HCT116 (cell line): ENCODE measurements at regions not wholly inside any gene's neighbourhood (a gene's known extent, or its start where the extent isn't known, plus 50 kb on each side); places are given as distances from the start of the nearest gene placed in this dataset.

Experiments
- ATAC-seq: fragments of 200-7000 bp; cut with Tn5 transposase; 2 replicates; pipeline ENCODE4 v1.9.1; 2020; ENCODE audit warnings: mild to moderate bottlenecking, moderate library complexity
- BruUV-seq: library from RNA; stranded (reverse); fragments of 400-500 nt; replicated peaks from 2 replicates; lab custom pipeline; 2021; lab: Mats Ljungman, UMichigan
- CTCF ChIA-PET: fragments of 300-600 bp; sonication (Branson Sonifier 250); formaldehyde crosslinking; loops from one replicate; lab custom pipeline; 2021; ENCODE audit warnings: antibody characterized with exemption; lab: Charles Lee
- POLR2A ChIA-PET: fragments of 300-600, 350-600 bp; sonication (Branson Sonifier 250); formaldehyde crosslinking; loops from one replicate; lab custom pipeline; 2021; ENCODE audit warnings: antibody characterized with exemption; lab: Charles Lee
- RAD21 ChIA-PET, 2 experiments: fragments of 300-600 bp; sonication (Branson Sonifier 250); formaldehyde crosslinking; loops; one replicate each; lab custom pipeline; 2023; ENCODE audit warnings: low total read pairs in 2 of 2; ENCODE audit not compliant: uncharacterized antibody in 2 of 2, unreplicated experiment in 2 of 2, low non-redundant PET in 1 of 2; lab: Charles Lee
- DNase-seq: peaks from one replicate; pipeline ENCODE4 v3.0.0-alpha.2; 2010; ENCODE audit warnings: low read depth, low spot score
- H2AFZ ChIP-seq: fragments of 200-600 bp; shearing (Covaris generic), sonication (generic); 2 replicates; pipeline ENCODE4 v1.6.1; 2017; ENCODE audit warnings: low read depth, mixed run types, mixed read lengths, antibody characterized with exemption, low read length; ENCODE audit not compliant: poor library complexity, severe bottlenecking
- H3K27ac ChIP-seq: 2 replicates; pipeline ENCODE4 v1.5.1; 2012; ENCODE audit warnings: low read depth, low read length
- H3K27me3 ChIP-seq: fragments of 200-600 bp; sonication (generic); 2 replicates; pipeline ENCODE4 v1.6.1; 2016; ENCODE audit warnings: mixed run types, low read length, mixed read lengths; ENCODE audit not compliant: insufficient read depth
- H3K36me3 ChIP-seq, 2 experiments: fragments of 200-500 bp in 1 of 2; fragments of 200-600 bp in 1 of 2; sonication (Bioruptor generic) in 1 of 2; sonication (generic) in 1 of 2; 2 replicates each; pipeline versions ENCODE4 v1.5.1 to v1.6.1; 2014 to 2016; ENCODE audit warnings: low read length in 2 of 2, inconsistent platforms in 1 of 2, mixed read lengths in 1 of 2, mixed run types in 1 of 2; ENCODE audit not compliant: insufficient read depth in 2 of 2, control insufficient read depth in 1 of 2
- H3K4me1 ChIP-seq, 2 experiments: fragments of 200-600 bp in 1 of 2; sonication (generic) in 1 of 2; 2 replicates each; pipeline versions ENCODE4 v1.5.1 to v1.6.1; 2012 to 2017; ENCODE audit warnings: low read length in 2 of 2, inconsistent platforms in 1 of 2, mild to moderate bottlenecking in 1 of 2, mixed read lengths in 1 of 2, mixed run types in 1 of 2, moderate library complexity in 1 of 2; ENCODE audit not compliant: insufficient read depth in 2 of 2, control insufficient read depth in 1 of 2
- H3K4me2 ChIP-seq: fragments of 200-600 bp; sonication (generic); 2 replicates; pipeline ENCODE4 v1.6.1; 2017; ENCODE audit warnings: mixed run types, low read length, mixed read lengths
- H3K4me3 ChIP-seq, 2 experiments: fragments of 200-600 bp in 1 of 2; sonication (generic) in 1 of 2; replicated peaks in 1 of 2; 2 replicates each; pipeline ENCODE4 v1.5.1; 2011 to 2016; ENCODE audit warnings: low read length in 2 of 2, control low read depth in 1 of 2, low read depth in 1 of 2, mild to moderate bottlenecking in 1 of 2, mixed read lengths in 1 of 2, mixed run types in 1 of 2
- H3K79me2 ChIP-seq: fragments of 200-600 bp; sonication (generic); 2 replicates; pipeline ENCODE4 v1.6.1; 2017; ENCODE audit warnings: mild to moderate bottlenecking, mixed run types, low read length, moderate library complexity, mixed read lengths; ENCODE audit not compliant: insufficient read depth
- H3K9ac ChIP-seq: fragments of 200-600 bp; sonication (generic); 2 replicates; pipeline ENCODE4 v1.6.1; 2016; ENCODE audit warnings: low read length, mixed read lengths
- H3K9me2 ChIP-seq: fragments of 200-600 bp; sonication (generic), shearing (Covaris generic); 2 replicates; pipeline ENCODE4 v1.6.1; 2017; ENCODE audit warnings: mixed run types, mild to moderate bottlenecking, moderate library complexity; ENCODE audit not compliant: insufficient read depth
- H3K9me3 ChIP-seq, 2 experiments: fragments of 200-500 bp in 1 of 2; fragments of 200-600 bp in 1 of 2; sonication (Bioruptor generic) in 1 of 2; sonication (generic) in 1 of 2; 2 replicates each; pipeline ENCODE4 v1.6.1; 2014 to 2017; ENCODE audit warnings: low read length in 2 of 2, mixed read lengths in 2 of 2, inconsistent platforms in 1 of 2, low read depth in 1 of 2, mild to moderate bottlenecking in 1 of 2, mixed run types in 1 of 2, moderate library complexity in 1 of 2; ENCODE audit not compliant: control insufficient read depth in 1 of 2, insufficient read depth in 1 of 2
- H4K20me1 ChIP-seq: fragments of 200-600 bp; sonication (generic), shearing (Covaris generic); 2 replicates; pipeline ENCODE4 v1.6.1; 2017; ENCODE audit warnings: mixed run types, mild to moderate bottlenecking, moderate library complexity; ENCODE audit not compliant: insufficient read depth
- CEBPB ChIP-seq: IDR thresholded peaks from 2 replicates; pipeline ENCODE4 v1.6.1; 2012; ENCODE audit warnings: low read depth
- EGR1 ChIP-seq: IDR thresholded peaks from 2 replicates; pipeline ENCODE4 v1.6.1; 2012; ENCODE audit warnings: low read depth
- ELF1 ChIP-seq: IDR thresholded peaks from 2 replicates; pipeline ENCODE4 v1.6.1; 2012; ENCODE audit warnings: low read depth, borderline replicate concordance
- EZH2phosphoT487 ChIP-seq: fragments of 200-600 bp; IDR thresholded peaks from 2 replicates; pipeline ENCODE4 v1.6.1; 2018; ENCODE audit warnings: antibody characterized with exemption, borderline replicate concordance
- FOSL1 ChIP-seq: IDR thresholded peaks from 2 replicates; pipeline ENCODE4 v1.6.1; 2012; ENCODE audit warnings: low read depth
- JUND ChIP-seq: IDR thresholded peaks from 2 replicates; pipeline ENCODE4 v1.6.1; 2012
- MAX ChIP-seq: IDR thresholded peaks from 2 replicates; pipeline ENCODE4 v1.6.1; 2012
- RAD21 ChIP-seq: IDR thresholded peaks from 2 replicates; pipeline ENCODE4 v1.6.1; 2012; ENCODE audit warnings: low read depth, mild to moderate bottlenecking
- REST ChIP-seq: IDR thresholded peaks from 2 replicates; pipeline ENCODE4 v1.6.1; 2012; ENCODE audit warnings: low read depth
- SIN3A ChIP-seq: IDR thresholded peaks from 2 replicates; pipeline ENCODE4 v1.6.1; 2012; ENCODE audit warnings: low read depth
- SP1 ChIP-seq: IDR thresholded peaks from 2 replicates; pipeline ENCODE4 v1.6.1; 2012; ENCODE audit warnings: low read depth
- TCF7L2 ChIP-seq: IDR thresholded peaks from 2 replicates; pipeline ENCODE4 v1.7.0; 2011; ENCODE audit warnings: borderline replicate concordance, inconsistent platforms; ENCODE audit not compliant: insufficient read depth, insufficient read length; ENCODE audit errors: extremely low read depth
- YY1 ChIP-seq: IDR thresholded peaks from 2 replicates; pipeline ENCODE4 v1.6.1; 2011; ENCODE audit warnings: low read length, low read depth, moderate library complexity, mild to moderate bottlenecking; ENCODE audit not compliant: insufficient replicate concordance; ENCODE audit errors: extremely low read depth
- ZBTB33 ChIP-seq: IDR thresholded peaks from 2 replicates; pipeline ENCODE4 v1.6.1; 2011; ENCODE audit warnings: mild to moderate bottlenecking, low read length, moderate library complexity; ENCODE audit not compliant: insufficient replicate concordance; ENCODE audit errors: extremely low read depth
- ZFX ChIP-seq: fragments of 450-650 bp; IDR thresholded peaks from 2 replicates; pipeline ENCODE4 v1.6.1; 2017
- ZNF274 ChIP-seq: fragments of 200-500 bp; sonication (Bioruptor generic); IDR thresholded peaks from 2 replicates; pipeline ENCODE4 v1.6.1; 2014; ENCODE audit warnings: mild to moderate bottlenecking, low read depth, low read length, inconsistent platforms
- intact Hi-C: fragments of 100-400 bp; cut with micrococcal nuclease; formaldehyde crosslinking; loops from 2 replicates; pipeline ENCODE4 v1.10.0; 2022

- H3K79me2 ChIP-seq = no peaks in the 10 kb centered on the region
- H3K27ac ChIP-seq = no peak overlapping the region
- H3K9me2 ChIP-seq = no peaks in the 10 kb centered on the region
- ATAC-seq = no peak
- no peaks in the 10 kb centered on the region for H3K36me3 ChIP-seq
- H3K9me3 ChIP-seq = peaks cover 5 to 23% of the 10 kb centered on the region in 2 experiments; a peak in 2 of 4 replicates
- ChIA-PET POLR2A (no interaction called here), CTCF (no interaction called here)
- H3K4me3 ChIP-seq = no peak overlapping the region
- H3K4me2 ChIP-seq = no peak overlapping the region
- intact Hi-C loops = no loop called here
- TF ChIP-seq SIN3A (no peak), SP1 (no peak), EZH2phosphoT487 (no peak), ELF1 (no peak), JUND (no peak)
- TF ChIP-seq, all 23 proteins: peak for 0
- no peak for DNase-seq
- Histone ChIP-seq H2AFZ (no peak overlapping the region), H3K27me3 (no peaks in the 10 kb centered on the region), H3K4me1 (no peaks in the 10 kb centered on the region), H4K20me1 (no peaks in the 10 kb centered on the region), H3K9ac (no peak overlapping the region)
- RAD21 ChIA-PET = no interaction called here
- BruUV-seq = no TSS peak
These were observed 850.4 kb downstream of the GALR1 start for GRCh38 chr18:78099979-78100588.

GRCh38 chr18:78101091-78101490, 851.4 kb downstream of the GALR1 start:
- POLR2A ChIA-PET = no interaction called here
- no peak for TF ChIP-seq RAD21
- TF ChIP-seq ZNF274 = no peak
- no peak for TF ChIP-seq SIN3A
- TF ChIP-seq EZH2phosphoT487 = no peak
- no peak for TF ChIP-seq FOSL1
- TF ChIP-seq REST = no peak
- no peak for TF ChIP-seq CEBPB
- no peak for TF ChIP-seq ZBTB33
- no peak for TF ChIP-seq ZFX
- no peak for TF ChIP-seq MAX
- no peak for TF ChIP-seq YY1
- no peak for TF ChIP-seq EGR1
- no peak for TF ChIP-seq TCF7L2

More at GRCh38 chr18:78101091-78101490, 851.4 kb downstream of the GALR1 start:
- no peaks in the 10 kb centered on the region for H3K36me3 ChIP-seq
- DNase-seq (no peak), ATAC-seq (no peak)
- no peak overlapping the region for H3K4me3 ChIP-seq
- H4K20me1 ChIP-seq = no peaks in the 10 kb centered on the region
- no peak overlapping the region for H2AFZ ChIP-seq
- intact Hi-C loops = no loop called here
- ChIA-PET CTCF (no interaction called here), RAD21 (no interaction called here)
- no peaks in the 10 kb centered on the region for H3K9me2 ChIP-seq
- H3K27ac ChIP-seq = no peak overlapping the region
- BruUV-seq = no TSS peak
- no peak overlapping the region for H3K4me2 ChIP-seq
- no peaks in the 10 kb centered on the region for H3K27me3 ChIP-seq
- no peak overlapping the region for H3K9ac ChIP-seq
- peaks cover 5 to 26% of the 10 kb centered on the region in 2 experiments; a peak in 2 of 4 replicates for H3K9me3 ChIP-seq
- H3K4me1 ChIP-seq = no peaks in the 10 kb centered on the region
- no peaks in the 10 kb centered on the region for H3K79me2 ChIP-seq
